HL-60/S4 treated with retinoic acid at 250 ng/mL for 4 days and 3 days (cell line): ENCODE measurements at regions not wholly inside any gene's neighbourhood (a gene's known extent, or its start where the extent isn't known, plus 50 kb on each side); places are given as distances from the start of the nearest gene placed in this dataset.
"Not testable (repeated sequence)": the region's sequence is repeated elsewhere in the genome, so short reads cannot be mapped to it uniquely, and the experiment has no call there.

ENCODE experiments used
- in situ Hi-C: fragments of 300-500 bp; cut with MboI; formaldehyde crosslinking; loops from 2 replicates; pipeline ENCODE4 v1.7.0; 2022; ENCODE audit warnings: low sequenced_read_pairs

DNA sequence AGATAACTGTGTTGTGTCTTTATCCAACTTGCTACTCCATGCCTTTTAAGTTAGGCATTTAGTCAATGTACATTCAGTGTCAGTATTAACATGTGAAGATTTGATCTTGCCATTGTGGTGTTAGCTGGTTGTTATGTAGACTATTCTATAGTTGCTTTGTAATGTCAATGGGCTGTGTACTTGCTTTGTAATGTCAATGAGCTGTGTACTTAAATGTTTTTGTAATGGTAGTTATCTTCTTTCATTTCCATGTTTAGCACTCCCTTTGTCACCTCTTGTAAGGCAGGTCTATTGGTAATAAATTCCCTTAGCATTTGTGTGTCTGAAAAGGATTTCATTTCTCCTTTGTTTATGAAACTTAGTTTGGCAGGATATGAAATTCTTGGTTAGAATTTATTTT lies 53.4 kb downstream of the MC4R start:
- in situ Hi-C loops = no loop called here

- in situ Hi-C loops = no loop called here
Observed at GRCh38 chr18:60311676-60312360, 60.8 kb downstream of the MC4R start.

- in situ Hi-C loops = no loop called here
Observed at GRCh38 chr18:60295674-60296073, 76.9 kb downstream of the MC4R start.

DNA sequence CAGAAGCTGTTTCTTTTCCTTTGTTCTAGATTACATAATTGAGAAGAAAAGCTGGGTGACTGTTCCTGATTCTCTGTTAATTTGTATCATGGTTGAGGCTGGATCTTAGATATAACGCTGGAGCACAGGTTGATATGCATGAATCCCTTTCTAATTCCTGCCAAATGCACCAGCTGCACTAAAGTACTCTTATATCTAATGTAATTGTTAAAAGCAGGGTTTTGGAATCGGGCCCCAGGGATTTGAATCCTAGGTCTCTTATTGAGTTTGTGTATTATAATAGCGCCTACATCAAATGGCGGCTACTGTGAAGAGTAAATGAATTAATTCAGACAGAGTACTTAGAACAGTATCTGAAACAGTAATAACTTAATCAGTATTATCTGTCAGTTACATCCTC lies 80.4 kb downstream of the MC4R start:
- in situ Hi-C loops = no loop called here

- in situ Hi-C loops = no loop called here
Observed at GRCh38 chr18:60279391-60279790, 93.2 kb downstream of the MC4R start.

- in situ Hi-C loops = no loop called here
Observed at GRCh38 chr18:60277855-60278480, 94.6 kb downstream of the MC4R start.

GRCh38 chr18:60267391-60268058 lies 105.0 kb downstream of the MC4R start:
- in situ Hi-C loops = no loop called here

DNA sequence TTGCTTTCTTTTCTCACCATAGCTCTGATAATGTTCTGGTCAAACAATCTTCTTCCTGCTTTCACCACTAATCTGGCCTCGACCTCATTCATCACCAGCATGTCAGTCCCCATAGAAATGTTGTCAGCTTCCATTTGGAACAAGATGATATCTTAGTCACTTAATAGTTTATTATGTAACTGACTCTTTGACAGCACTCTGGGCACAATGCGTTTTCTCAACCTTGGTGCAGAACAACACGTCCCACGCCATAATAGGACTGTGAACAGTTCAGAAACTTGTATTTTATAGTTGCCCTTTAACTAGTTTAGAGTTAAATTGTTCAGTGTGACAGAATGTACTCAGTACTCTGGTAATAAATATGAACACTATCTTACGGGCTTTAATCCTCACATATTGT lies 106.0 kb downstream of the MC4R start:
- in situ Hi-C loops = no loop called here

DNA sequence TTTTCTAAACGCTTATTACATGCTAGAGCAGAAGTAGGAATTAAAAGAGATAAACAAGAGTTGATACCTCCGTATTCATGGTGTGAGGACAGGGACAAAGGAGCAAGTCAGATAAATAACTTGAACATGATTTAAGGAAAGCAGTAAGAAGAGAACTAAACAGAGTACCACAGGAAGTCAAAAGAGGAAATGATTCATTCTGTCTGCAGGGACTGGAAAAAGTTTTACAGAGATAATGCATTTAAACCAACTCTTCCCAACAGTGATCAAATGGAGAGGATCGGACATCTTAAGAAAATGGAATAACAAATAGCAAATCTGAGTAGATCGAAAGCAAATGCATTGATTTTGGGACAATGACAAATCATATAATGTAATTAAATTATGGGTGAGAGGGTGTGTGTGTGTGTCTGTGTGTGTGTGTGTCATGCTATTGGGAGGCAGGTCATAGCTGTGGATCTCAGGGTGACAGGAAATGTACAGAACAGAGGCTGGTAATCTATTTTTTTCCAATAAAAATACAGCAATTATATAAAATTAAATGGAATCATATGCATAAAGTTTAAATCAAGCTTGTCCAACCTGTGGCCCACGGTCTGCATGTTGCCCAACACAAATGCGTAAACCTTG lies 113.4 kb downstream of the MC4R start:
- in situ Hi-C loops = no loop called here

DNA sequence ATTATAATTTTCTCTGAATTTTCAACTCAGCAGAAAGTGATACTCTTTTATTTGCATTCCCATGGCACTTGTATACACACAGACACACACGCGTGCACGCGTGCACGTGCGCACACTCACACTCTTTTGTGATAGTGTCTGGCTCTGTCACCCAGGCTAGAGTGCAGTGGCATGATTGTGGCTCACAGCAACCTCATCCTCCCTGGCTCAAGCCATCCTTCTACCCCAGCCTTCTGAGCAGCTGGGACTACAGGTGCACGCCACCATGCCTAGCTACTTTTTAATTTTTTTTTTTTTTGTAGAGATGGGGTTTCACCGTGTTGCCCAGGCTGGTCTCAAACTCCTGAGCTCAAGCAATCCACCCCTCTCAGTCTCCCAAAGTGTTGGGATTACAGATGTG lies 123.2 kb downstream of the MC4R start:
- in situ Hi-C loops = no loop called here

DNA sequence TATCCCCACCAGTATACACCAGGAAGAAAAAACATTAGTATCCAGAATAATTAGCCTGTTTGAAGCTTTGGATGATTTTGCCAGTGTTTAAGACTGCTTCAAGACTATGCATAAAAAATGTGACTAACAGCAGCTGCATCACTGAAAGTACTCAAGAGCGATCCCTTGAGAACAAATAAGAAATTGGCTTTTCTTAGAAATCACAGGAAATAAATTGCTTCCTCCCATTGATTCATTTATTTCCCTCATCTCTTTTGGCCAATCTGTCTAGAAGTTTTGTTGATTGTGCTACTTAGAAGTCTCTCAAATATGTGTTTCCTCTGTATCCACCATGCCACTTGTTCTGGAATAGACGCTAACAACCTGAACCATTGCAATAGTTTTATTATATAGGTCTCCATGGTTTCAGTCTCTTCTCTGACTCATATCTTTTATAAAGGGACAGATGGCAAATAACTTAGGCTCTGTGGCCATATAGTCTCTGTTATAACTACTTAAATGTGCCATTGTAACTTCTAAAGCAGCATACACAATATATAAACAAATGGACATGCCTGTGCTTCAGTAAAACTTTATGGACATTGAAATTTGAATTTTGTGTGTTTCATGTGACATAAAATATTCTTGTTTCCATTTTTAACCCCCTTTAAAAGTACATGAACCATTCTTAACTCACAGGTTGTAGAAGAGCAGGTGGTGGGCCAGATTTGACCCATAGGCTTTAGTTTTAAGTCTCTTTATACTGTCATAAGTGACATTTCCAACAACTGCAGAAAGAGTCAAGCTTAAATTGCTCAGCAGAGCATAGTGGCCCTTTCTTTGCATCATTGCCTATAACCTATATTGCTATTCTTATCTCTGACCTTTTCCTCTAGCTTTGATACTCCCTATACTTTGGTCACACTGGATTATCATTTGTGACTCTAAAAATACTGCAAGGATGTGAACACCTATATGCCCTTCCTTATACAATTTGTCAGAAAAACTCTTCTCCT lies 123.9 kb downstream of the MC4R start:
- in situ Hi-C loops = no loop called here

GRCh38 chr18:60247103-60247502 lies 125.5 kb downstream of the MC4R start:
- in situ Hi-C loops = no loop called here

DNA sequence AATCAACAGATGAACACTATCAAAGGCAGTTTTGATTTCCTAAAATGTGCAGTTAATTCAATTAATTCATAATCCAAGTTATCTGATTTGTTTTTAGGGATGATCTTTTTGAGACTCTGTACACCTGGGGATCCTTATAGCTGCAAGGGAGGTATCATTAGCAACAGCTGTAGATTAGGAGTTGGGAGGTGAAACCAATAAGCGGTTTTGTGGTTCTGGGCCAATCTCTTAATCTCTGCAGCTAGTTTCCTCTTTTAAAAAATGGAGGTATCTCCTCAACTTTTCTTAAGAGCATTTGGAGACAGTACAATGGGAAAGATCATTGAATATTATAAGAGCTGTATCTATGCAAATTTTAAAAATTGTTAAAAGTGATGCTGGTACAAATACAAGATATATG lies 126.0 kb downstream of the MC4R start:
- in situ Hi-C loops = no loop called here

GRCh38 chr18:60245096-60245495 lies 127.5 kb downstream of the MC4R start:
- in situ Hi-C loops = no loop called here

- in situ Hi-C loops = not testable (repeated sequence)
Observed at GRCh38 chr18:60239024-60239710, 133.4 kb downstream of the MC4R start.

DNA sequence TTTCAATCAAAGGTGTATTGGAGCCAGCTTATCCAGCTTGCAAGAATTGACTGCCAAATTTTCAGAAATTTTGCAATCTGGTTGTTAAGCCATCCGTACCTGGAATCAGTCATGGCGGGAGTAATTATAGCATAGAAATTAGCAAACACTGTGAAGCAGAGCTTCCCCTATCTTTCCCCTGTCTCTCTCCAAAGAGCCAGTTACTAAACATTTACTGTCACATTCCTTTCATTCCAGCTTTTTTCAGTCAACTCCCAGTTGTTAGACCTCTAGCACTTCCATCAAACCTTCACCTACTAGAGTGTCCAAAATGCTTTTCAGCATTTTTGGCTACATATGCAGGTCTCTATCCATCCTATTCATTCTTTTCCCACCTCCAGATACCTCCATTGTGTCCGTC lies 137.4 kb downstream of the MC4R start:
- in situ Hi-C loops = no loop called here

GRCh38 chr18:60232541-60232940 lies 140.0 kb downstream of the MC4R start:
- in situ Hi-C loops = no loop called here

- in situ Hi-C loops = no loop called here
Observed at GRCh38 chr18:60228609-60229595, 143.7 kb downstream of the MC4R start.

- in situ Hi-C loops = no loop called here
Observed at GRCh38 chr18:60215432-60215831, 157.1 kb downstream of the MC4R start.
